SW 1271 (cell line): ENCODE measurements at regions not wholly inside any gene's neighbourhood (a gene's known extent, or its start where the extent isn't known, plus 50 kb on each side); places are given as distances from the start of the nearest gene placed in this dataset.

ENCODE experiments used
- DNase-seq, 2 experiments: peaks; one replicate each; lab custom pipeline; 2025; lab: John Stamatoyannopoulos, UW

GRCh38 chr11:8323161-8323935 lies 59.7 kb upstream of the LMO1 start:
- no peak for DNase-seq

- no peak for DNase-seq
Observed at GRCh38 chr11:8321876-8322275, 58.2 kb upstream of the LMO1 start.

GRCh38 chr11:8320076-8320475 lies 56.4 kb upstream of the LMO1 start:
- no peak for DNase-seq

GRCh38 chr11:8318536-8318935 lies 54.9 kb upstream of the LMO1 start:
- no peak for DNase-seq

GRCh38 chr11:8317159-8317558 lies 53.5 kb upstream of the LMO1 start:
- DNase-seq = no peak

GRCh38 chr11:8315954-8316353 lies 52.3 kb upstream of the LMO1 start:
- no peak for DNase-seq

- no peak for DNase-seq
Observed at GRCh38 chr11:8315463-8315862, 51.8 kb upstream of the LMO1 start.

GRCh38 chr11:8314916-8315315 lies 51.2 kb upstream of the LMO1 start:
- DNase-seq = no peak

GRCh38 chr11:8313504-8314090 lies 49.9 kb upstream of the LMO1 start:
- DNase-seq = no peak
